ENCODE measurements at regions not wholly inside any gene's neighbourhood (a gene's known extent, or its start where the extent isn't known, plus 50 kb on each side); places are given as distances from the start of the nearest gene placed in this dataset.

- no peak for TF ChIP-seq CTCF (conservative IDR thresholded peaks at IDR 0.05)
- Histone ChIP-seq H3K27me3 (ENCODE audit: control insufficient read depth, insufficient read depth, low read length, poor library complexity, severe bottlenecking) (no peaks in the 10 kb centered on the region), H3K9ac (ENCODE audit: extremely low read depth, low read length, poor library complexity, severe bottlenecking) (no peak overlapping the region), H3K9me3 (ENCODE audit: control insufficient read depth, low read length) (peaks cover 8% of the 10 kb centered on the region), H3K36me3 (ENCODE audit: control insufficient read depth, insufficient read depth, low read length) (no peaks in the 10 kb centered on the region), H3K4me3 (ENCODE audit: low read length) (no peak overlapping the region), H3K4me1 (ENCODE audit: control insufficient read depth, insufficient read depth, low read length) (no peaks in the 10 kb centered on the region), H3K27ac (ENCODE audit: low read depth, low read length) (no peak overlapping the region)
- DNase-seq, result no peak
- H3K36me3 Mint-ChIP-seq (ENCODE audit: low read depth), result no peaks in the 10 kb centered on the region
- H3K27ac Mint-ChIP-seq, result no peak overlapping the region
- peaks cover 21% of the 10 kb centered on the region for H3K9me3 Mint-ChIP-seq
- H3K4me1 Mint-ChIP-seq, result no peaks in the 10 kb centered on the region
- H3K27me3 Mint-ChIP-seq (ENCODE audit: insufficient read depth), result no peaks in the 10 kb centered on the region
- H3K4me3 Mint-ChIP-seq, result no peak overlapping the region
These were observed 578.5 kb upstream of the PTCHD4 start for GRCh38 chr6:48689498-48689897.

- TF ChIP-seq CTCF (conservative IDR thresholded peaks at IDR 0.05), result no peak
- Histone ChIP-seq H3K4me1 (ENCODE audit: control insufficient read depth, insufficient read depth, low read length) (no peaks in the 10 kb centered on the region), H3K36me3 (ENCODE audit: control insufficient read depth, insufficient read depth, low read length) (no peaks in the 10 kb centered on the region), H3K27ac (ENCODE audit: low read depth, low read length) (no peak overlapping the region), H3K9ac (ENCODE audit: extremely low read depth, low read length, poor library complexity, severe bottlenecking) (no peak overlapping the region), H3K27me3 (ENCODE audit: control insufficient read depth, insufficient read depth, low read length, poor library complexity, severe bottlenecking) (no peaks in the 10 kb centered on the region), H3K4me3 (ENCODE audit: low read length) (no peak overlapping the region), H3K9me3 (ENCODE audit: control insufficient read depth, low read length) (no peaks in the 10 kb centered on the region)
- H3K27ac Mint-ChIP-seq, result no peak overlapping the region
- H3K4me3 Mint-ChIP-seq, result no peak overlapping the region
- H3K36me3 Mint-ChIP-seq (ENCODE audit: low read depth), result no peaks in the 10 kb centered on the region
- H3K9me3 Mint-ChIP-seq, result no peaks in the 10 kb centered on the region
- H3K4me1 Mint-ChIP-seq, result no peaks in the 10 kb centered on the region
- no peaks in the 10 kb centered on the region for H3K27me3 Mint-ChIP-seq (ENCODE audit: insufficient read depth)
- WGBS, 2 experiments (ENCODE audit: insufficient coverage in 1 of 2, insufficient read length in 1 of 2), result 100% methylated on average over 1 of the region's 1 CpG; no CpG with 5 or more reads in 1 of the 2 experiments
- DNase-seq, result no peak
These were observed 567.4 kb upstream of the PTCHD4 start for GRCh38 chr6:48678390-48678789.

- Mint-ChIP-seq H3K9me3 (no peaks in the 10 kb centered on the region), H3K36me3 (ENCODE audit: low read depth) (no peaks in the 10 kb centered on the region), H3K4me1 (no peaks in the 10 kb centered on the region), H3K27me3 (ENCODE audit: insufficient read depth) (no peaks in the 10 kb centered on the region), H3K4me3 (no peak overlapping the region), H3K27ac (no peak overlapping the region)
- no peaks in the 10 kb centered on the region for H3K27me3 ChIP-seq (ENCODE audit: control insufficient read depth, insufficient read depth, low read length, poor library complexity, severe bottlenecking)
- no peak overlapping the region for H3K27ac ChIP-seq (ENCODE audit: low read depth, low read length)
- no peaks in the 10 kb centered on the region for H3K36me3 ChIP-seq (ENCODE audit: control insufficient read depth, insufficient read depth, low read length)
- no peak overlapping the region for H3K4me3 ChIP-seq (ENCODE audit: low read length)
- 72% methylated on average over 1 of the region's 1 CpG; no CpG with 5 or more reads in 1 of the 2 experiments for WGBS, 2 experiments (ENCODE audit: insufficient coverage in 1 of 2, insufficient read length in 1 of 2)
- H3K9ac ChIP-seq (ENCODE audit: extremely low read depth, low read length, poor library complexity, severe bottlenecking), result no peak overlapping the region
- TF ChIP-seq CTCF (conservative IDR thresholded peaks at IDR 0.05), result no peak
- H3K9me3 ChIP-seq (ENCODE audit: control insufficient read depth, low read length), result no peaks in the 10 kb centered on the region
- H3K4me1 ChIP-seq (ENCODE audit: control insufficient read depth, insufficient read depth, low read length), result no peaks in the 10 kb centered on the region
- DNase-seq, result no peak
These were observed 560.5 kb upstream of the PTCHD4 start for GRCh38 chr6:48671505-48671904.

All from endodermal cell (in vitro differentiated cells).